Hematopoietic multipotent progenitor cell treated with erythropoietin and hydrocortisone succinate and interleukin-3 and kit ligand, for 4 days (in vitro differentiated cells): ENCODE measurements at regions not wholly inside any gene's neighbourhood (a gene's known extent, or its start where the extent isn't known, plus 50 kb on each side); places are given as distances from the start of the nearest gene placed in this dataset.
"Not testable (repeated sequence)": the region's sequence is repeated elsewhere in the genome, so short reads cannot be mapped to it uniquely, and the experiment has no call there.

ENCODE experiments used
- DNase-seq: peaks from one replicate; pipeline ENCODE4 v3.0.0-alpha.2; 2015

DNA sequence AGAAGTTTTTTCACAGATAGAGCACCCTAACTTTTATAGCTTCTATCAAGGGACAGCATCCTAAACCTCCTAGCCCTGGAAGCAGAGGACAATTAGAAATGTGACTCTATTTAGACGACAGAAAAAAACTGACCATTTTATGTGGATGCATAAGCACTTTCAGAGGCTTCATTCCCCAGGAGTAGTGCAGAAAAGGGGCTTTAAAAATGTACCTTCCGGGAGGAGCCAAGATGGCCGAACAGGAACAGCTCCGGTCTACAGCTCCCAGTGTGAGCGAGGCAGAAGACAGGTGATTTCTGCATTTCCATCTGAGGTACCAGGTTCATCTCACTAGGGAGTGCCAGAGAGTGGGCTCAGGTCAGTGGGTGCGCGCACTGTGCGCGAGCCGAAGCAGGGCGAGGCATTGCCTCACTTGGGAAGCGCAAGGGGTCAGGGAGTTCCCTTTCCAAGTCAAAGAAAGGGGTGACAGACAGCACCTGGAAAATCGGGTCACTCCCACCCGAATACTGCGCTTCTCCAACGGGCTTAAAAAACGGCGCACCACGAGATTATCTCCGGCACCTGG is 416.4 kb upstream of the C1orf87 start:
- not testable (repeated sequence) for DNase-seq

- DNase-seq = no peak
Observed at GRCh38 chr1:60488847-60489246, 415.3 kb upstream of the C1orf87 start.

- DNase-seq = no peak
Observed at GRCh38 chr1:60487565-60488345, 414.2 kb upstream of the C1orf87 start.

DNA sequence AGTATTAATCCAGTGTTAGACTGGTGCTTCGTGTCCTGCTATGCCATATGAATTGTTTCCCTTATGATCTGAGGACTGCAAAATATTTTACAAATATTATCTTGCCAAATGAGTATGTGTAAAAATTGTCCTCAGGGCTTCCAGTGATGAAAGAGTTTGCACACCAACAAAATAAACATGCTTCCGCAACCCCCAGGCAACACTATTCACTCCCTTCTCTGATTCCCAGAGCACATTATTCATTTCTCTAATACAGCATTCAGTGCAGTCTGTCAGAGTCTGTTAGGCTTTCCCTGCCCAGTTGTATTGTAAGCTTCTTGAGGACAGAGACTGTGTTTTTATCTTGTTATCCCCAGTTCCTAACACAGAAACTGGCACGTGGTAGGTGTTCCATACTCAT is 409.9 kb upstream of the C1orf87 start:
- DNase-seq = no peak

- no peak for DNase-seq
Observed at GRCh38 chr1:60470246-60470645, 396.7 kb upstream of the C1orf87 start.

DNA sequence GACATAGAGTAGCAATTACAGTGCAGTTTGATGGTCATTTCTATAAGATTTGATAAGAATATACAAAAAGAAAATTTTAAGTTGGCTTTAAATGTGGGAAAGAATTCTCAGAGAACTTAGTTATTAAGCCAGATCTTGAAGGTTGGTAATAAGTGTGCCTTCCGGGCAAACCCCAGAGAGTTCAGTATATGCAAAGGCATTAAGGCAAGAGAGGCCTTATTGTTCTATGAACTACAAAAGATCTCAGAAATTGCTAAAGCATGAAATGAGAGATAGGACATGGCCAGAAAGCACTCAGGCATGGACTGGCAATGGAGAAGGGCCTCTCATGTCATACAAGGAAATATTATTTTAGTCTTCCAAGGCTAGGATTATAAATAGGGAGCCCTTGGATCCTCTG is 390.2 kb upstream of the C1orf87 start:
- DNase-seq = no peak

DNA sequence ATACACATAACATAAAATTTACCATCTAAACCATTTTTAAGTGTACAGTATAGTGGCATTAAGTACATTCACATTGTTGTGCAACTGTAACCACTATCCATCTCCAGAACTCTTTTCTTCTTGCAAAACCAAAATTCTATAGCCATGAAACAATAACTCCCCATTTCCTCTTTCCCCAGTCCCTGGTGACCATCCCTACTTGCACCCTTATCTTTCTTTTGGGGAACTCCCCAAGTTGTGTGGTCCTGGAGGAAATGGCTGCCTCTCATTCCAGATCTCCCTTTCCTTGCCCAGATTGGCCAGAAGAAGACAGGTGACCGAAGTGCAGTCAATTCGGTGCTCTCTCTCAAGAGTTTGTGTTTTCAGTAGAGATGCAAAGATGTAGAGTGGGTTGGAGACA is 389.6 kb upstream of the C1orf87 start:
- DNase-seq = peak; percentile 13

DNA sequence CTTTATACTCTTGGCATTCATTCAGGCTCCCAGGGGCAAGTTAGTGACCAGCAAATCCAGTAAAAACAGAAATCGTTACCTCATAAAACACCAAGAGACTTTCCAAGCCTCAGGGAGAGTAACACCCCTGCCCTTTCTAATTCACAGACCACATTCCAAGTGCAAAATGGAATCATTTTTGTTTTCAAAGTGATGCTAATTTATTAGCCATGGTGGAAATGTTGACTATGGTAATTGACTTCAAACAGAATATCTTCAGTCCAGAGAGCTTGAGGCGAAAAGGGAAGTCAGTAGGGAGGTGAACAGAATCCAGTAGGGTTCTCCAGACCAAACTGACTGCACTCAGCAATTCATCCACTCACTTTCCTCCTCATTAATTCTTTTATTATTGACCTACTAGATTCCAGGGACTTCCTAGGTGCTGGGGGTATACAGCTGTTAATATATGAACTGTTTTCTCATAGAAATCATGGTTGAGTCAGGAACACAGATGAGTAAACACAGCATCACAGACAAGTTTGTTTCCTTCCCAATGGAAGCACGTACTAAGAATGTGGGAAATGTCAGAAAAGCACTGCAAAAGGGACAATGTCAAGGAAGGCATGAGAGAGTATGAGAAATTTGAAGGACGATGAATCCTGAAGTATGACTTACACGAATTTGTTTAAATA is 388.5 kb upstream of the C1orf87 start:
- no peak for DNase-seq

DNA sequence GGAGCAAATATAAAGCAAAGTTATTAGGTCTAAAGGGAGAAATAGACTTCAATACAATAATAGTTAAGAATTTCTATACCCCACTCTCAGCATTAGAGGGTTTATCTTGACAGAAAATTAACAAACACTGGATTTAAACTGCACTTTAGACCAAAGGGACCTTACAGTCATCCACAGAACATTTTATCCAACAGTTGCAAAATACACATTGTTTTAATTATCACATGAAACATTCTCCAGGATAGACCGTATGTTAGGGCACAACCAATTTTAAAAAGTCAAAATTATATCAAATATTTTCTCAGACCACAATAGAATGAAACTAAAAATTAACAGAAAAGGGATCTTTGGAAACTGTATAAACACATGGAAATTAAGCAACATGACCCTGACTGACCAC is 384.5 kb upstream of the C1orf87 start:
- DNase-seq = no peak

- DNase-seq = no peak
Observed at GRCh38 chr1:60449876-60450275, 376.3 kb upstream of the C1orf87 start.

DNA sequence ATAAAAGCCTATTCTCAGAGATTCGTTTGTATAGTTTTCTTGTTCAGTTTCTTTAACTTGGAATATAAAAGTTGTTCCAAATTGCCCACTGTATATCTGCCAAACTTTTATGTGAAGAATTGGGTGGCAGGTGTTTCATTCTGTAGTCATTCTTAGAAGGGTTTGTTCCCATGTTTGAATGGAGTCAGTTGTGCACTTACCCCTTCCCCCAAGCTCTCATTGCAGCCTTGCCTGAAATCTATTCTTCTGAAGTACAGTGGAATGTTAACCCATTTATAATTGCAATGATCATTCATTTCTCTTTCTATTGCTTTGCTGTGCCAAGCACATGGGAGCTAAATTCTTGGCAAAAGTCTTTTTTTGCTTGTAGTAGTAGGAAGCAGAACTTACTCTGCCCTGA is 375.3 kb upstream of the C1orf87 start:
- DNase-seq = no peak

DNA sequence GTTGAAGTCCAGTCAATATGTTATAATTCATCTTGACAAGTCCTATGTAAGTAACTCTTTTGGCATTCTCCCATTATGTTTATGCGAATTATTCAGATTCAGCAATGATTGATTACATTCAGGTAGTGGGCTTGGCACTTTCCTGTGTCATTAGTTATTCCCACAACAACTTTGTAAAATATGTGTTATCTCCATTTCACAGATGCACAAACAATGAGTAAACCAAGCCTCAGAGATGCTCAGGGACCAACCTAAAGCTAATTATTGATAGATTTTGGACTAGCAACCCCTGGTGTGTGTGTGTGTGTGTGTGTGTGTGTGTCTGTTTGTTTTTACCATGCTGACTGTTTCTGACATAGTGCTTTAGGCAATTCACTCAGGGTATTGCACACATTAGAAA is 371.1 kb upstream of the C1orf87 start:
- no peak for DNase-seq

GRCh38 chr1:60436186-60436585 is 362.6 kb upstream of the C1orf87 start:
- DNase-seq = no peak

- no peak for DNase-seq
Observed at GRCh38 chr1:60431593-60431992, 358.0 kb upstream of the C1orf87 start.

- DNase-seq = no peak
Observed at GRCh38 chr1:60430375-60430774, 356.8 kb upstream of the C1orf87 start.

DNA sequence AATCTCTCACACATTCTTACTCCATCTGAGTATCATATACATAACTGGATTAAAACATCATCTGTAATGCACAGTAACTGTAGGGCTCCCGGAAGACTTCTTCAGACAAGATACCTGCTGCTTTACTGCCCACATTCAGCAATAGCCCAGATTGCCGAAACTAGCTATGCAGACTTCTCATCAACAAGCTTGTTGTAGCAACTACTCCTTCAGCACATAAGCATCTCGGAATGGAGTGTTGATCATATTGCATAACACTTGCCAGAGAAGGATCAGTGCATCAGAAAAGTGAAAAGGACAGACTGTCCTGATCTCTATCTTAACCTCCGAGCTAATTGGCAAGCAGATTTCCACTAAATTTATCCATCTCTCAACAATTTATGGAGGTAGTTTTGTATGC is 354.6 kb upstream of the C1orf87 start:
- DNase-seq = no peak

DNA sequence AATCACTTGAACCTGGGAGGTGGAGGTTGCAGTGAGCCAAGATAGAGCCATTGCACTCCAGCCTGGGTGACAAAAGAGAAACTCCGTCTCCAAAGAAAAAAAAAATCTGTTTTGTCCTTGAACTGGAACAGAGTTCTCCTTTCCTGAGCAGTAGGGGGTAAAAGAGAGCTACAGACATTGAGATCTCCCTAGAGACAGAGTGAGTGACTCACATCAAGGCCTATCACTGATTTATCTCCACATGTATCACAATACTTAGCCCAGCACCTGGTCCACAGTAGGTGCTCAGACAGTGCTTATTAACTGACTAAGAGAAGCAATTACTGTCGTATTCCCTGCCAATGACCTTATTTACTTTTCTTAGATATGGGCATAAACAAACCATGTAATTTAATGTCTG is 354.1 kb upstream of the C1orf87 start:
- no peak for DNase-seq

DNA sequence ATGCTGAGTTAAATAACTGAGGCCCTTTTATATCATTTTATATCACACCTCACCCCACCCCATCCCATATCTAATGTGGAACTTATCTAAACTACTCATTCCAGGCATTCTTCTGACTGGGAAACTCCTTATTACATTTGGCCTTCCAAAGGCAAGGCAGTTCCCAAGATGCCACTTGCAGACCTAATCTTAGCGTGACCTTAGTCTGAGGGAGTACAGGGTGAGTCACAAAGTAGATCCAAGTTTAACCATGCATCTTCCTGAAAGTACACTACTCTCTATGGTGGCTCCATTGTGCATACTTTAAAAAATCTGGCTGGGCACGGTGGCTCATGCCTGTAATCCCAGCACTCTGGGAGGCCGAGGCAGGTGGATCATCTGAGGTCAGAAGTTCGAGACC is 353.6 kb upstream of the C1orf87 start:
- no peak for DNase-seq

- DNase-seq = peak; percentile 32
Observed at GRCh38 chr1:60425528-60425927, 352.0 kb upstream of the C1orf87 start.

GRCh38 chr1:60423146-60423780 is 349.7 kb upstream of the C1orf87 start:
- DNase-seq = no peak

DNA sequence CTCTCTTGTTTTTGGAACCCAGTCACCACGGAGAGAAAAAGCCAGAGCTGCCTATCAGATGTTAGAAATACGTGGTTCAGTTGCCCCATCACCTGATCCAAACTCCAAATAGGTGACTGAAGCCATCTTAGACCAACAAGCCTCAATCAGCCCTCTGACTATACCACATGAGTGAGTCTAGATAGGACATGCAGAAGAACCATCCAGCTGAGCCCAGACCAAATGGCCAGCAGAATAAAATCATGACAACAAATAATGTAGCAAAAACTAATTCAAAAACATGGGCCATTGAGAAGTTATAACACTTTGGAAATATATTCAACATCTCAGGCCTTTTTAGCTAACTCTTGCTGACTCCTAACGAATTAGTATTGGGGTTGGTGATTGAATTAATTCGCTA is 348.4 kb upstream of the C1orf87 start:
- no peak for DNase-seq

DNA sequence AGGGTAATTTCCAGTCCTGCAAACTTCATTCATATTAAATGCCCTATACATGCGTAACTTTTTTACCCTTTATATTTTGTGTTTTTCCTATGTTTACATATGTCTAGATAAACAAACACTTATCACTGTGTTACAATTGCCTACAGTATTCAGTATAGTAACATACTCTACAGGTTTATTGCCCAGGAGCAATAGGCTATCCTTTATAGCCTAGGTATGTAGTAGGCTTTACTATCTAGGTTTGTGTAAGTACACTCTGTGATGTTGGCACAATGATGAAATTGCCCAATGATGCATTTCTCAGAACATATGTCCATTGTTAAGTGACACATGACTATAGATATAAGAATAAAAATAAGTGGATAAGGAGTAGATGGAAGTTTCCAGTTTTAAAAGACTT is 345.5 kb upstream of the C1orf87 start:
- DNase-seq = no peak

DNA sequence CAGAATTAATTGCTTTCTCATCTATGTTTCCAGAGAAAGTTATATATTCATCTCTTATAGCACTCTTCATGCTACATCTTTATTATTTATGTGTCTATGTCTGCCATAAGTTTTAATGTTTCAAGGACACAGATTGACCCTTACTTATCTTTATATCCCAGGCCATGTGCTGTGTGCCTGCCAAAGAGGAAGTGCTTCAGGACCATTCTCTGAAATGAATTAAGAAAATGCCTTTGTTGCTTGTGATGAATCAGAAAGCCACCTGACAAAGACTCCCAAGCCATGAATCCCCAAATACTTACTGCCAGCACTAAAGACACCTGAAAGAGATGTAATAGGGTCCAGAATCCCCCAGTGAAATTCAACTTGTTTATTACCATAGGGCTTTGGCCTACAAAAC is 342.1 kb upstream of the C1orf87 start:
- DNase-seq = peak; percentile 59

GRCh38 chr1:60413091-60413490 is 339.5 kb upstream of the C1orf87 start:
- no peak for DNase-seq
